GM18502 (cell line): ENCODE measurements at regions not wholly inside any gene's neighbourhood (a gene's known extent, or its start where the extent isn't known, plus 50 kb on each side); places are given as distances from the start of the nearest gene placed in this dataset.

Experiments used
- ATAC-seq: cut with Tn5 transposase; IDR thresholded peaks from one replicate; pipeline ENCODE4 v1.9.1; 2021; ENCODE audit warnings: mild to moderate bottlenecking; ENCODE audit not compliant: unreplicated experiment, poor library complexity

DNA sequence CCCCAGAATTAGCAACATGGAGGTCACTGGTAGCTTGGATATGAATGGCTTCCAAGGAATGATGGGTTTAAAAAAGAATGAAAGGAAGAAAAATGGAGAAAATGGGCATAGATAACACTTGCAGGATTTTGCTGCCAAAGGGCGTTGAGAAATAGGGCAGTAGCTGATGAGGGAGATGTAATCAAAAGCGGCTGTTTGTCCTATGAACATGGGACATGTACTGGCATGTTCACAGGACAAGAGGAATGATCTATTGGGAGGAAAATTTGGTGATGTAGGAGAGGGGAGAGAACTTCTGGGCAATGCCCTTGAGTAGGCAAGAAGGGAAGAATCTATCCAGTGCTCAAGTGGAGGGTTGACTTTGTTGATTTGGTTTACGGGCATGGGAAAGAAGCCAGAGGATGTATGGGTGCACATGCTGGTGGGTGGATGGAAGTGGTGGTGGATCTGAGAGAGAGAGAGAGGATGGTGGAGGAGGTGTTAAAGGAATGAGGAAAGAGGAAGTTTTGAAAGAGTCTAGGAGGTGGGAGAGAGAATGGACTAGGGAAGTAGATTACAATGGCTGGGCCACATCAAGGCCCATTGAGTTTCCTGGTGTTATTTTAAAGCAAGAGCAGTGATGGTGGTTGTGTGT, 115.1 kb upstream of the MVB12B start:
- ATAC-seq, result no peak

- no peak for ATAC-seq
Measured at GRCh38 chr9:126215486-126215885, 111.1 kb upstream of the MVB12B start.

GRCh38 chr9:126216826-126217225, 109.8 kb upstream of the MVB12B start:
- no peak for ATAC-seq

- ATAC-seq, result no peak
Measured at GRCh38 chr9:126217250-126217653, 109.4 kb upstream of the MVB12B start.

- ATAC-seq, result no peak
Measured at GRCh38 chr9:126217797-126218196, 108.8 kb upstream of the MVB12B start.

GRCh38 chr9:126218359-126219125, 108.1 kb upstream of the MVB12B start:
- ATAC-seq, result no peak

- no peak for ATAC-seq
Measured at GRCh38 chr9:126219166-126219565, 107.5 kb upstream of the MVB12B start.

DNA sequence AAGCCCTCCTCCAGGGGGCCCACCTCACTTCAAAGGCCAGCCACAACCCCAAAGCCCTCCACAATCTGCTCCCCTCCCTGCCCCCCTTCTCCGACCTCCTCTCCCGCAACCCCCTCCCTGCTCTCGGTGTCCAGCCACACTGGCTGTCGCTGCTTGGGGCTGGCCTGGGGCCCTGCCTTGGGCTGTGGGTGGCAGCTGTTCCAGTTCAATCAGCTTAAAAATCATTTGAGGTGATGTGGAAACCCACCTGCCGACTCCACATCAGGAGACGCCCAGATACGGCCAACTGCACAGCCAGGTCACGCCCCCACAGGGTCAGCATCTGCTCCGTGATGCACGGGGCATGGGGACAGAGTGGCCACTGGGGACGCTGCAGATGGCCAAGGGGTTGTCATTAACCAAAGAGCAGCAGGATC, 107.0 kb upstream of the MVB12B start:
- no peak for ATAC-seq

DNA sequence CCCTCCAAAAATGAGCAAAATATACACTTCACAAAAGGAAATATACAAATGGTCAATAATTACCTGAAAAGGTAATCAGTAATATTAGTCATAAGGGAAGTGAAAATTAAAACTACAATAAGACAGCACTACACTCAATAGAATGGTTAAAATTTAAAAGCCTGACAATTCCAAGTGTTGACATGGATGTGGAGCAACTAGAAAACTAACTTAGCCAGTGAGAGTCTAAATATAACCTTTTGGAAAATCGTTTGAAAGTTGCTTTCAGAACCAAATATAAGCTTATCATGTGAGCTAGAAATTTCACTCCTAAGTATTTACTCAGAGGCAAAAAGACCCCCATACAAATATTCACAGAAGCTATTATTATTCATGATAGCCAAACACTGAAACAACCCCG, 105.1 kb upstream of the MVB12B start:
- no peak for ATAC-seq

DNA sequence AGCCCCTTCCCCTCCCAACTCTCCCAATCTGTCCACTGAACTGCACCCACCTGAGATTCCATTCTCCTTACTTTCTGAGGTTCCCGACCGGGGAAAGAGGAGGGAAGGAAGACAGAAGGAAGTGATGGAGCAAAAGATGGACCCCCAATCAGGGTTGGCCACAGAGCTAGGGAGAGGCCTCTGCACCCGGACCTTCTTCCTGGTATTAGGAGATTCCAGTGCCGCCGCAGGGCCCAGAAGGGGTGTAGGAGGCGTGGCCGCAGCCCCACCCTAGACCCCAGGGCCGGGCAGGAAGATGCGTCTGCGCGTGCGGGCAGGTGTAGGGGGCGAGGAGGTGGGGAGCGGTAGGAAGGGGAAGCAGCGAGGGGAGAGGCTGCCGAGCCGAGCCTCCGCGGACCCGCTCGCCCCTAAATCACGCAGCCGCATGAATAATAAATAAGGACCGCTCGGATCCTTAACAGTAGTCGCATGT, 104.2 kb upstream of the MVB12B start:
- no peak for ATAC-seq

DNA sequence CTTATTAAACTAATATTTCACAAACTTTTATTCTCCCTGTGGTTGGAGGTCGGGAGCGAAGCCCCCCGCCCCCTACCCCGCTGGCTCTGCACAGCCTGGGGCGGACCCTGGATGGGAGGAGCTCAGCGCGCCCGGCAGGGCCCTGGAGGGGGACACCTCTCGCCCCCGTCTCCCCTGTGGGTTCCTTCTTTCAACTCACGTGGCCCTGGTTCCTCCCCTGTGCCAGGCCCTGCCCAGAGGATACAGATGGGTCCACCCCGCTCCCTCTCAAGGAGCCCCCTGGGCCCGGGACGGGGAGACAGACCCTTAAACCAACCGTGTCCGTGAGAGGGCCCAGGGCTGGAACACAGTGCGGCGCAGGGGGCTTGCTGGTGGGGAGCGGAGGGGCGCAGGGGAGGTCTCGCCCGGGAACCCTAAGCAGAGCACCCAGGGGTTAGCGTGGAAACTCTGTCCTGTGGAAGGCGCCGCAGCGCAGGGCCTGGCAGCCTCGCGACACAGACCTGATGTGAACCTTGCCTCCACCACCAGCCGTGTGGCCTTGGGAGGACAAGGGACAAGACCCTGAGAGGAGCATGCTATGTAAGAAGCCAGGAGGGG, 103.7 kb upstream of the MVB12B start:
- ATAC-seq, result no peak

- ATAC-seq, result no peak
Measured at GRCh38 chr9:126223798-126224531, 102.7 kb upstream of the MVB12B start.

GRCh38 chr9:126225611-126226609, 100.7 kb upstream of the MVB12B start:
- no peak for ATAC-seq

DNA sequence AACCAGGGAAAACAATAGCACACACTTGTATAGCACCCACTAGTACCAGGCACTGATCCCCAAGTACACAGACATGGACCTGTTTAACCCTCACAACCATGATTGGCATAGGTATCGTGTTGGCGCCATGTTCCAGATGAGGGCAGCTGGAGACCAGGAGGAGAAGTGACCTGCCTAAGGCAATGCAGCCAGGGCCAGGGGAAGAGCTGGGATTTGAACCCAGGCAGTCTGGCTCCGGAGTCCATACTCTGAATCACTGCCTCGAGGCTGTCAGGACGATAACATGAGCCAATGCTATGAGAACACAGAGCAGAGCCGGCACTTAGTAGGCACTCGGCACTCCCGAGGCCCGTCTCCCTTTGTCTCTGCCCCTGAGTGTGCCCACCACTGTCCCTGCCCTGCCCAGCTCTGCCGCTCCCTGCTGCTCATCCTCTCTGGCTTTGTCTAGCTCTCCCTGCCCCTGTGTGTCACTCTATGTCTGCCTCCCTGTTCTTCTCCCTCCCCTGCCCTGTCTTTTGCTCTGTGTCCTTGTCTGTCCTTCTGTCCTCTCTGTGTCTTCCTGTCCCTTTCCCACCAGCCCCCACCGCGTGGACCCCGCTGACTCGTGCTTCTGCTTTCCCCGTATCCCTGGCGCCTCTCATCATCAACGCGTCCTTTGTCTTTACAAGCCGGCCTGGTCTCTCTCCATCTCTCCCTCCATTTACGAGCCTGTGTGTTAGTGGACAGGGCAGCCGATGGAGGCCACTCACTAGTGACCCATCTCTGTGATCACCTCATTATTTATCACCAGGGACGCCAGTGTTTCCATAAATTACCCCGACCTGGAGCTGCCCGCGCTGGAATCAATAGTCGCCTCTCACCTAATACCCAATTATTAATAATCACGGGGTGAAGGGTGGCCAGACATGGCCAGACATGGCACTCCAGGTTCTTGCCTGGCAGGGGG, 99.4 kb upstream of the MVB12B start:
- no peak for ATAC-seq

- ATAC-seq, result no peak
Measured at GRCh38 chr9:126228111-126228780, 98.4 kb upstream of the MVB12B start.

DNA sequence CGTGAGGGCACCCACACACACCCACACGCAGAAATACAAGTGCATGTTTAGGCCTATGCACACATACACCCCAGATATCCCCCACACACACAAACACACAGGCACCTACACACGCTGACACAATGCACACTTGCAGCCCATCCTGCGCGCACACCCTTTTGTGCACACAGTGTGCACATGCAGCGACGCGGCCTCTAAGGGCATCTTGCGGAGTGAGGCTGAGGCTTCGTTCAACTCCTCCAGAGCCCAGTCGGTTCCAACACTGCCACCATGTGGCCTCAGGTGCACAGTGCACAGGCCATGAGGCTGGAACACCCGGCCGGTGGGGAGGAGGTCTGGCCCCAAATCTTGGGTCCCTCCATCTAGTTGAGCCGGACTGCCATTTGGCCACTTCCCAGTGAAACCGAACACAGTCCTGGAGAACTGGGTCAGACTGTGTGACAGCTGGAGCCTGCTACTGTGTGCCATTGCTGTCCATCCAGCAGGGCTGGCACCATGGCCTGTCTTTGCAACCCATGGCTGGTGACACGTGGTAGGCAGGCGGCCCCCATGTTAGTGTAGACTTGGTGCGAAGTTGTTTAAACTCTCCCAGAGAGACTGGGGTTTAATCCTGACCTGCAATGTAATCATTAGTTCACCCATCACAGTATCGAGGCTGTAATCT, 97.7 kb upstream of the MVB12B start:
- peak; percentile 58 for ATAC-seq

DNA sequence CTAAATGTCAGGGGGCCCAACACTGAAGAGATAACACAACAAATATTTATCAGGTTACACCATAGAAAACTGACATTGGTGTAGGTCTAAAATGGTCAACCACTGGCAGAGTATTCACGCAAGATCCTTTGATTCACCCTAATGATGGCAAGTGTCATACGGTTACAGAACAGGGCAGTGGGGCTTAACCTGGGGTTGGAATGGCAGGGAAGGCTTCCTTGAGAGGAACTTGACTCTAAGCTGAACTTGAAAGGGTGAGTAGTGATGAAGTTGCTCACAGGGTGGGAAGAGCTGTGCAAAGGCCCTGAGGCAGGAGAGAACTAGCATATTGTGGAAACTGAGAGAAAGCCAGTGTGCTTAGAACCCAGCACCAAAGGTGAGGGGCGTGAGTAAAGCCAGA, 97.1 kb upstream of the MVB12B start:
- ATAC-seq, result no peak

GRCh38 chr9:126230692-126231091, 95.9 kb upstream of the MVB12B start:
- no peak for ATAC-seq
